ENCODE measurements at regions not wholly inside any gene's neighbourhood (a gene's known extent, or its start where the extent isn't known, plus 50 kb on each side); places are given as distances from the start of the nearest gene placed in this dataset.

DNA sequence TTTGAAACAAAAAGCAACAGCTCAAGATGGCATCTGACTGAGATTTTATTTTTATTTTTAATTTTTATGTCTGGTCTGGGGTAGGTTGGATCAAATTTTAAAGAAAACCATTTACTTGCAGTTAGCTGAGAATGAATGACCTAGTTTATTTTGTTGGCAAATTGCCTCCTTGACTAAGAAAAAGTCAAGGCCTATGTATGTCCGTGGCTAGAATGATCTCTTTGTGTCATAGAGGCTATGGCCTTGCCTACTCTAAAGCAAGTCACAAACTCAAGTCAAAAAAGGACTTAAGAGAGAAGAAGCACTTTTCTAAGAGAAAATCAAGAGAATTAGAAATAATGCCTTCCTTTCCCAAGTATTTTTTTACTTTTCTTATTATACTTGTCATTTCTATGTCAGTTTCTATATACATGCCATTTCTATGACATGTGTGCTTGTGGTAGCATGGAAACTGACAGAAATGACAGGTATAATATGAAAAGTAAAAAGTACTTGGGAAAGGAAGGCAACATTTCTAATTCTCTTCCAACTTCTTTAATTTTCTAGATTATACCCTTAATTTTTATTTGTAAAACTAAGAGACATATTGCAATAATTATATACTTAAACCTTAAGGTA is 136.7 kb downstream of the CENPF start:
- Histone ChIP-seq H3K9me3 (ENCODE audit: low read depth, low read length, poor library complexity, severe bottlenecking) (no peaks in the 10 kb centered on the region), H3K36me3 (ENCODE audit: insufficient read depth, low read length, poor library complexity, severe bottlenecking) (no peaks in the 10 kb centered on the region), H3K27me3 (replicated peaks; ENCODE audit: insufficient read depth, low read depth, low read length, poor library complexity) (peaks cover 10% of the 10 kb centered on the region), H3K27ac (ENCODE audit: low read depth, low read length, poor library complexity, severe bottlenecking) (no peak overlapping the region), H3K4me1 (ENCODE audit: insufficient read depth, low read length, poor library complexity, severe bottlenecking) (no peaks in the 10 kb centered on the region), H3K4me3 (ENCODE audit: low read depth, low read length, poor library complexity, severe bottlenecking) (no peak overlapping the region)
- BruUV-seq (replicated peaks): no TSS peak
- ChIA-PET POLR2A (ENCODE audit: low non-redundant PET) (no interaction called here), CTCF (no interaction called here)
- no peak for DNase-seq (ENCODE audit: low spot score)
- TF ChIP-seq, protein P1, sequence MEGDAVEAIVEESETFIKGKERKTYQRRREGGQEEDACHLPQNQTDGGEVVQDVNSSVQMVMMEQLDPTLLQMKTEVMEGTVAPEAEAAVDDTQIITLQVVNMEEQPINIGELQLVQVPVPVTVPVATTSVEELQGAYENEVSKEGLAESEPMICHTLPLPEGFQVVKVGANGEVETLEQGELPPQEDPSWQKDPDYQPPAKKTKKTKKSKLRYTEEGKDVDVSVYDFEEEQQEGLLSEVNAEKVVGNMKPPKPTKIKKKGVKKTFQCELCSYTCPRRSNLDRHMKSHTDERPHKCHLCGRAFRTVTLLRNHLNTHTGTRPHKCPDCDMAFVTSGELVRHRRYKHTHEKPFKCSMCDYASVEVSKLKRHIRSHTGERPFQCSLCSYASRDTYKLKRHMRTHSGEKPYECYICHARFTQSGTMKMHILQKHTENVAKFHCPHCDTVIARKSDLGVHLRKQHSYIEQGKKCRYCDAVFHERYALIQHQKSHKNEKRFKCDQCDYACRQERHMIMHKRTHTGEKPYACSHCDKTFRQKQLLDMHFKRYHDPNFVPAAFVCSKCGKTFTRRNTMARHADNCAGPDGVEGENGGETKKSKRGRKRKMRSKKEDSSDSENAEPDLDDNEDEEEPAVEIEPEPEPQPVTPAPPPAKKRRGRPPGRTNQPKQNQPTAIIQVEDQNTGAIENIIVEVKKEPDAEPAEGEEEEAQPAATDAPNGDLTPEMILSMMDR (conservative IDR thresholded peaks at IDR 0.05; ENCODE audit: low read depth, low read length): no peak
- no peak for TF ChIP-seq EZH2 (IDR thresholded peaks at IDR 0.05; ENCODE audit: borderline replicate concordance, low read depth, low read length, poor library complexity, severe bottlenecking)
- intact Hi-C loops (cut with micrococcal nuclease; ENCODE audit: unreplicated experiment): no loop called here

DNA sequence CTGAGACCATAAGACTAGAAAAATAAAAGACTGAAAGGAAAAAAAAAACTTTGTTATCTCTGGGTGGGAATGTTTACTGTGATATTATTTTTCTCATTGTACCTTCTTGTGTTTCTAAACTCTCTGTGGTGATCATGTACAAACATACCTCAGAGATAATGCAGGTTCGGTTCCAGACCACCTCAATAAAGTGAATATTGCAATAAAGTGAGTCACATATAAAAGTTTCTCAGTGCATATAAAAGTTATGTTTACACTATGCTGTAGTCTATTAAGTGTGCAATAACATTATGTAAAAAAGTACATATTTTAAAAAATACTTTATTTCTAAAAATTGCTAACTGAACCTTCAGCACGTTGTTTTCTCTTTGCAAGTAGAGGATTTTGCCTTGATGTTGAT is 137.5 kb downstream of the CENPF start:
- CTCF ChIA-PET: no interaction called here

DNA sequence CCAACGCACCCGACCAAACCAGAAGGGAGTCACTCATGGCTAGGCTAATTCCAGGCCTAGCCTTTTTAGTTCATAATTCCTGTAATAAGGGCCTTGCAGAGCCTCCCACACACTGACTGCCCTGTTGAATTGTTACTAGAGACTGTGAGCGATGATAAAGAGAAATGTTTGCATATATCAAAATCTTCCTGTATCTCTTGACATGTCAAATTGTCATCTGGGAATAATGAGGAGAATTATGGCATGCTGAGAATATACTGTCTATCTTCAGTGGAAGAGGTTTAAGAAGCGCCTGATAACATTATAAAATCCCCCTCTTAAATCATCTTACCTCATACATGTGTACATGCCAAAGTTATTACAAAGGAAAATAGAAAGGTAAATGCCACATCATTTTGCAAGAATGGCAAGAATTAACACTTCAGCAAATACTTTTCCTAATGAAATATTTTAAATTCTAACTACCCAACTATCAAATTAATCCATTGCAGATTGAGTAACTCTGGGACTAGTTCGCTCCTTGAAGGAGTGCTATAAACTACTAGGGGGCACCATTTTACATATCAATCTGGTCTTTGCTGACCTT is 144.1 kb downstream of the CENPF start:
- DNase-seq (ENCODE audit: low spot score): no peak
- ChIA-PET CTCF (no interaction called here), POLR2A (ENCODE audit: low non-redundant PET) (no interaction called here)
- no peak overlapping the region for H3K4me3 ChIP-seq (ENCODE audit: low read depth, low read length, poor library complexity, severe bottlenecking)
- no peaks in the 10 kb centered on the region for H3K4me1 ChIP-seq (ENCODE audit: insufficient read depth, low read length, poor library complexity, severe bottlenecking)
- no peak for TF ChIP-seq EZH2 (IDR thresholded peaks at IDR 0.05; ENCODE audit: borderline replicate concordance, low read depth, low read length, poor library complexity, severe bottlenecking)
- TF ChIP-seq, protein P1 (conservative IDR thresholded peaks at IDR 0.05; ENCODE audit: low read depth, low read length): no peak
- intact Hi-C loops (cut with micrococcal nuclease; ENCODE audit: unreplicated experiment): no loop called here
- H3K9me3 ChIP-seq (ENCODE audit: low read depth, low read length, poor library complexity, severe bottlenecking): no peaks in the 10 kb centered on the region
- H3K27ac ChIP-seq (ENCODE audit: low read depth, low read length, poor library complexity, severe bottlenecking): no peak overlapping the region
- H3K36me3 ChIP-seq (ENCODE audit: insufficient read depth, low read length, poor library complexity, severe bottlenecking): no peaks in the 10 kb centered on the region
- no peaks in the 10 kb centered on the region for H3K27me3 ChIP-seq (replicated peaks; ENCODE audit: insufficient read depth, low read depth, low read length, poor library complexity)
- no TSS peak for BruUV-seq (replicated peaks)

More for the DNA sequence above, 137.5 kb downstream of the CENPF start:
- Histone ChIP-seq H3K9me3 (ENCODE audit: low read depth, low read length, poor library complexity, severe bottlenecking) (no peaks in the 10 kb centered on the region), H3K27ac (ENCODE audit: low read depth, low read length, poor library complexity, severe bottlenecking) (no peak overlapping the region), H3K4me1 (ENCODE audit: insufficient read depth, low read length, poor library complexity, severe bottlenecking) (no peaks in the 10 kb centered on the region), H3K36me3 (ENCODE audit: insufficient read depth, low read length, poor library complexity, severe bottlenecking) (no peaks in the 10 kb centered on the region), H3K27me3 (replicated peaks; ENCODE audit: insufficient read depth, low read depth, low read length, poor library complexity) (peaks cover 10% of the 10 kb centered on the region), H3K4me3 (ENCODE audit: low read depth, low read length, poor library complexity, severe bottlenecking) (no peak overlapping the region)
- POLR2A ChIA-PET (ENCODE audit: low non-redundant PET): no interaction called here
- TF ChIP-seq, protein P1 (conservative IDR thresholded peaks at IDR 0.05; ENCODE audit: low read depth, low read length): no peak
- no peak for TF ChIP-seq EZH2 (IDR thresholded peaks at IDR 0.05; ENCODE audit: borderline replicate concordance, low read depth, low read length, poor library complexity, severe bottlenecking)
- no TSS peak for BruUV-seq (replicated peaks)
- intact Hi-C loops (cut with micrococcal nuclease; ENCODE audit: unreplicated experiment): no loop called here
- DNase-seq (ENCODE audit: low spot score): no peak
